ENCODE measurements at regions not wholly inside any gene's neighbourhood (a gene's known extent, or its start where the extent isn't known, plus 50 kb on each side); places are given as distances from the start of the nearest gene placed in this dataset.
"Not testable (repeated sequence)": the region's sequence is repeated elsewhere in the genome, so short reads cannot be mapped to it uniquely, and the experiment has no call there.

- Mint-ChIP-seq H3K4me3 (no peak overlapping the region), H3K4me1 (no peaks in the 10 kb centered on the region), H3K27me3 (ENCODE audit: low read depth in 3 of 3) (no peaks in the 10 kb centered on the region), H3K36me3 (no peaks in the 10 kb centered on the region), H3K27ac (no peak overlapping the region), H3K9me3 (peaks cover 0 to 6% (median 2%) of the 10 kb centered on the region in 7 donors)
- intact Hi-C loops (cut with micrococcal nuclease): no loop called here
- H3K79me2 ChIP-seq (ENCODE audit: insufficient read depth, low read length): no peaks in the 10 kb centered on the region
- H4K20me1 ChIP-seq (ENCODE audit: insufficient read depth, low read length): no peaks in the 10 kb centered on the region
- no peak overlapping the region for H2AFZ ChIP-seq (ENCODE audit: insufficient read depth, low read depth, low read length, poor library complexity, severe bottlenecking)
- no peak overlapping the region for H3K4me2 ChIP-seq (replicated peaks; ENCODE audit: extremely low read depth, low read length, poor library complexity, severe bottlenecking)
- H3K9ac ChIP-seq (ENCODE audit: insufficient read depth, low read length, poor library complexity, severe bottlenecking): no peak overlapping the region
- H3K27ac ChIP-seq (ENCODE audit: low read depth in 1 of 2, low read length in 2 of 2): no peak overlapping the region
- no peaks in the 10 kb centered on the region for H3K4me1 ChIP-seq (ENCODE audit: control insufficient read depth in 1 of 2, insufficient read depth in 2 of 2, low read length in 2 of 2)
- H3K9me3 ChIP-seq (replicated peaks in 1 of 2; ENCODE audit: control insufficient read depth in 1 of 2, insufficient read depth in 1 of 2, low read length in 2 of 2): peaks cover 3 to 6% of the 10 kb centered on the region in 2 donors
- TF ChIP-seq CTCF (IDR thresholded peaks at IDR 0.05): no peak
- no peak overlapping the region for H3K4me3 ChIP-seq (replicated peaks in 1 of 3; ENCODE audit: low read depth in 2 of 3, low read length in 3 of 3)
- no CpG with 5 or more reads among the region's 1 CpG for WGBS (ENCODE audit: insufficient coverage)
- H3K27me3 ChIP-seq (ENCODE audit: control insufficient read depth in 2 of 2, insufficient read depth in 2 of 2, low read length in 2 of 2): no peaks in the 10 kb centered on the region
- H3K36me3 ChIP-seq (replicated peaks in 1 of 2; ENCODE audit: control insufficient read depth in 1 of 2, insufficient read depth in 2 of 2, low read length in 2 of 2): no peaks in the 10 kb centered on the region
- DNase-seq: no peak
These were observed 269.7 kb downstream of the UBE3D start for GRCh38 chr6:82795940-82796339.

- Mint-ChIP-seq H3K9me3 (peaks cover 1 to 20% (median 3%) of the 10 kb centered on the region in 7 donors), H3K27ac (no peak overlapping the region), H3K4me1 (no peaks in the 10 kb centered on the region), H3K27me3 (ENCODE audit: low read depth in 3 of 3) (peaks cover 0 to 2% (median 0%) of the 10 kb centered on the region in 3 donors), H3K36me3 (no peaks in the 10 kb centered on the region), H3K4me3 (no peak overlapping the region)
- Histone ChIP-seq H3K4me2 (replicated peaks; ENCODE audit: extremely low read depth, low read length, poor library complexity, severe bottlenecking) (no peak overlapping the region), H3K4me3 (replicated peaks in 1 of 3; ENCODE audit: low read depth in 2 of 3, low read length in 3 of 3) (no peak overlapping the region), H3K36me3 (replicated peaks in 1 of 2; ENCODE audit: control insufficient read depth in 1 of 2, insufficient read depth in 2 of 2, low read length in 2 of 2) (no peaks in the 10 kb centered on the region), H3K27ac (ENCODE audit: low read depth in 1 of 2, low read length in 2 of 2) (no peak overlapping the region), H4K20me1 (ENCODE audit: insufficient read depth, low read length) (no peaks in the 10 kb centered on the region), H3K9me3 (replicated peaks in 1 of 2; ENCODE audit: control insufficient read depth in 1 of 2, insufficient read depth in 1 of 2, low read length in 2 of 2) (peaks cover 7 to 10% of the 10 kb centered on the region in 2 donors), H3K27me3 (ENCODE audit: control insufficient read depth in 2 of 2, insufficient read depth in 2 of 2, low read length in 2 of 2) (no peaks in the 10 kb centered on the region), H3K79me2 (ENCODE audit: insufficient read depth, low read length) (no peaks in the 10 kb centered on the region), H3K4me1 (ENCODE audit: control insufficient read depth in 1 of 2, insufficient read depth in 2 of 2, low read length in 2 of 2) (no peaks in the 10 kb centered on the region), H3K9ac (ENCODE audit: insufficient read depth, low read length, poor library complexity, severe bottlenecking) (no peak overlapping the region), H2AFZ (ENCODE audit: insufficient read depth, low read depth, low read length, poor library complexity, severe bottlenecking) (no peak overlapping the region)
- DNase-seq: no peak
- no peak for TF ChIP-seq CTCF (IDR thresholded peaks at IDR 0.05)
- 86% methylated on average over 1 of the region's 2 CpGs for WGBS (ENCODE audit: insufficient coverage)
- intact Hi-C loops (cut with micrococcal nuclease): no loop called here
These were observed 264.6 kb downstream of the UBE3D start for GRCh38 chr6:82801083-82801482.

DNA sequence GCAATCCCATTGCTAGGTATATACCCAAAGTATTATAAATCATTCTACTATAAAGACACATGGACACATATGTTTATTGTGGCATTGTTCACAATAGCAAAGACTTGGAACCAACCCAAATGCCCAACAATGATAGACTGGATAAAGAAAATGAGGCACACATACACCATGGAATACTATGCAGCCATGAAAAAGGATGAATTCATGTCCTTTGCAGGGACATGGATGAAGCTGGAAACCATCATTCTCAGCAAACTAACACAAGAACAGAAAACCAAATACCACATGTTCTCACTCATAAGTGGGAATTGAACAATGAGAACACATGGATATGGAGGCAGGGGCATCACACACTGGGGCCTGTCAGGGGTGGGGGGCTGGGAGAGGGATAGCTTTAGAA lies 249.4 kb downstream of the UBE3D start:
- H3K9me3 Mint-ChIP-seq; H3K9me3 ChIP-seq (replicated peaks in 1 of 2; ENCODE audit: control insufficient read depth in 1 of 2, insufficient read depth in 1 of 2, low read length in 2 of 2); H3K36me3 Mint-ChIP-seq; intact Hi-C loops (cut with micrococcal nuclease); H3K27me3 ChIP-seq (ENCODE audit: control insufficient read depth in 2 of 2, insufficient read depth in 2 of 2, low read length in 2 of 2); H3K4me3 Mint-ChIP-seq; H3K27ac ChIP-seq (ENCODE audit: low read depth in 1 of 2, low read length in 2 of 2); H3K9ac ChIP-seq (ENCODE audit: insufficient read depth, low read length, poor library complexity, severe bottlenecking); H4K20me1 ChIP-seq (ENCODE audit: insufficient read depth, low read length); H3K4me1 Mint-ChIP-seq; H3K27me3 Mint-ChIP-seq (ENCODE audit: low read depth in 3 of 3); H3K4me2 ChIP-seq (replicated peaks; ENCODE audit: extremely low read depth, low read length, poor library complexity, severe bottlenecking); H3K4me1 ChIP-seq (ENCODE audit: control insufficient read depth in 1 of 2, insufficient read depth in 2 of 2, low read length in 2 of 2); H3K79me2 ChIP-seq (ENCODE audit: insufficient read depth, low read length); H2AFZ ChIP-seq (ENCODE audit: insufficient read depth, low read depth, low read length, poor library complexity, severe bottlenecking); DNase-seq; H3K27ac Mint-ChIP-seq; H3K4me3 ChIP-seq (replicated peaks in 1 of 3; ENCODE audit: low read depth in 2 of 3, low read length in 3 of 3); H3K36me3 ChIP-seq (replicated peaks in 1 of 2; ENCODE audit: control insufficient read depth in 1 of 2, insufficient read depth in 2 of 2, low read length in 2 of 2): not testable (repeated sequence)
